Lower leg skin (tissue), 3 donors: ENCODE measurements at regions not wholly inside any gene's neighbourhood (a gene's known extent, or its start where the extent isn't known, plus 50 kb on each side); places are given as distances from the start of the nearest gene placed in this dataset.

Experiments used
- POLR2A ChIP-seq, 2 donors: fragments of 450-650 bp; IDR thresholded peaks; one replicate each; pipeline ENCODE4 v1.6.1; 2016 to 2017; ENCODE audit warnings: antibody characterized with exemption in 2 of 2, mild to moderate bottlenecking in 1 of 2, moderate library complexity in 1 of 2
- TF ChIP-seq, protein P1 (sequence below), 3 donors: fragments of 450-650 bp; IDR thresholded peaks; one replicate each; pipeline ENCODE4 v1.5.1; 2016; ENCODE audit warnings: antibody characterized with exemption in 3 of 3, mild to moderate bottlenecking in 3 of 3, moderate library complexity in 2 of 3

DNA sequence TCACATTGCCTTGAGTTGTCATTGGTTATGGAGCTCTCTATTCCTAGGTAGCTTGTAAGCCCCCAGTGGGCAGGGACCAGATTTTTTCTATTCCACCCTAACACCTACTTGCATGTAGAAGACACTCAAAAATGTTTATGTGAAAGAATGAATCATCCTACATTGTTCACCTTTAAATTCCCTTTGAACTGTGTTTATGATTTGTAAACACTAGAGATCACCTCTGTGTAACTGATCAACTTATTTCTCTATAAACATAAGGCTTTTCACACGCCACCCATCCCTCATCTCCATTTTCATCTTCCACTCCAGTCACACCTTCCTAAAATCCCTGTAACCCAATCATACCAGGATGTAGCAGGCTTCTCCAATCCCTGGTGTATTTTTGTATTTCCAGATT lies 142.6 kb upstream of the LEF1 start:
- TF ChIP-seq, protein P1, sequence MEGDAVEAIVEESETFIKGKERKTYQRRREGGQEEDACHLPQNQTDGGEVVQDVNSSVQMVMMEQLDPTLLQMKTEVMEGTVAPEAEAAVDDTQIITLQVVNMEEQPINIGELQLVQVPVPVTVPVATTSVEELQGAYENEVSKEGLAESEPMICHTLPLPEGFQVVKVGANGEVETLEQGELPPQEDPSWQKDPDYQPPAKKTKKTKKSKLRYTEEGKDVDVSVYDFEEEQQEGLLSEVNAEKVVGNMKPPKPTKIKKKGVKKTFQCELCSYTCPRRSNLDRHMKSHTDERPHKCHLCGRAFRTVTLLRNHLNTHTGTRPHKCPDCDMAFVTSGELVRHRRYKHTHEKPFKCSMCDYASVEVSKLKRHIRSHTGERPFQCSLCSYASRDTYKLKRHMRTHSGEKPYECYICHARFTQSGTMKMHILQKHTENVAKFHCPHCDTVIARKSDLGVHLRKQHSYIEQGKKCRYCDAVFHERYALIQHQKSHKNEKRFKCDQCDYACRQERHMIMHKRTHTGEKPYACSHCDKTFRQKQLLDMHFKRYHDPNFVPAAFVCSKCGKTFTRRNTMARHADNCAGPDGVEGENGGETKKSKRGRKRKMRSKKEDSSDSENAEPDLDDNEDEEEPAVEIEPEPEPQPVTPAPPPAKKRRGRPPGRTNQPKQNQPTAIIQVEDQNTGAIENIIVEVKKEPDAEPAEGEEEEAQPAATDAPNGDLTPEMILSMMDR (IDR thresholded peaks at IDR 0.05) = no peak
- no peak for TF ChIP-seq POLR2A (IDR thresholded peaks at IDR 0.05)
